WTC11 (cell line): ENCODE measurements at regions not wholly inside any gene's neighbourhood (a gene's known extent, or its start where the extent isn't known, plus 50 kb on each side); places are given as distances from the start of the nearest gene placed in this dataset.
"Not testable (repeated sequence)": the region's sequence is repeated elsewhere in the genome, so short reads cannot be mapped to it uniquely, and the experiment has no call there.

Experiments
- CREB1 ChIP-seq: sonication (generic); formaldehyde crosslinking; IDR thresholded peaks from 2 replicates; pipeline ENCODE4 v1.8.0; 2023; ENCODE audit warnings: mild to moderate bottlenecking, missing genetic modification reagents
- CREM ChIP-seq: sonication (generic); formaldehyde crosslinking; IDR thresholded peaks from 2 replicates; pipeline ENCODE4 v1.8.1; 2022; ENCODE audit warnings: mild to moderate bottlenecking, missing genetic modification reagents, moderate library complexity
- FOXP1 ChIP-seq: sonication (generic); formaldehyde crosslinking; IDR thresholded peaks from 2 replicates; pipeline ENCODE4 v1.8.0; 2022; ENCODE audit warnings: missing genetic modification reagents, mild to moderate bottlenecking, moderate library complexity, borderline replicate concordance
- GABPB1 ChIP-seq: sonication (generic); formaldehyde crosslinking; IDR thresholded peaks from 2 replicates; pipeline ENCODE4 v1.8.1; 2023; ENCODE audit warnings: mild to moderate bottlenecking, missing genetic modification reagents
- TF ChIP-seq, protein P1 (sequence below): sonication (generic); formaldehyde crosslinking; IDR thresholded peaks from 2 replicates; pipeline ENCODE4 v1.8.0; 2022; ENCODE audit warnings: mild to moderate bottlenecking, missing genetic modification reagents
- TF ChIP-seq, protein P2 (sequence below): fragments of 200-600 bp; IDR thresholded peaks from 2 replicates; pipeline ENCODE4 v1.8.0; 2022; ENCODE audit warnings: antibody characterized with exemption

DNA sequence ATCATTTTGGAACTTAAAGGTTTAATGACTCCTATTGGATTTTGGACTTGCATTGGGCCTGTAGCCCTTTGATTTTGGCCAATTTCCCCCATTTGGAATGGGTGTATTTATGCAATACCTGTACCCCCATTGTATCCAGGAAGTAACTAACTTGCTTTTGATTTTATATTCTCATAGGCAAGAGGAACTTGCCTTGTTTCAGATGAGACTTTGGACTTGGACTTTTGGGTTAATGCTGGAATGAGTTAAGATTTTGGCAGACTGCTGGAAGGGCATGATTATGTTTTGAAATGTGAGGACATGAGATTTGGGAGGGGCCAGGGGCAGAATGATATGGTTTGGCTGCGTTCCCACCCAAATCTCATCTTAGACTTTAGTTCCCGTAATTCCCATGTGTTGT, 192.0 kb upstream of the B3GALT2 start:
- not testable (repeated sequence) for TF ChIP-seq CREM (CRISPR knock-in tag); FOXP1 (CRISPR knock-in tag); GABPB1; CREB1 (CRISPR knock-in tag)
- TF ChIP-seq, protein P1, sequence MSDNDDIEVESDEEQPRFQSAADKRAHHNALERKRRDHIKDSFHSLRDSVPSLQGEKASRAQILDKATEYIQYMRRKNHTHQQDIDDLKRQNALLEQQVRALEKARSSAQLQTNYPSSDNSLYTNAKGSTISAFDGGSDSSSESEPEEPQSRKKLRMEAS (CRISPR knock-in tag), result not testable (repeated sequence)
- TF ChIP-seq, protein P2, sequence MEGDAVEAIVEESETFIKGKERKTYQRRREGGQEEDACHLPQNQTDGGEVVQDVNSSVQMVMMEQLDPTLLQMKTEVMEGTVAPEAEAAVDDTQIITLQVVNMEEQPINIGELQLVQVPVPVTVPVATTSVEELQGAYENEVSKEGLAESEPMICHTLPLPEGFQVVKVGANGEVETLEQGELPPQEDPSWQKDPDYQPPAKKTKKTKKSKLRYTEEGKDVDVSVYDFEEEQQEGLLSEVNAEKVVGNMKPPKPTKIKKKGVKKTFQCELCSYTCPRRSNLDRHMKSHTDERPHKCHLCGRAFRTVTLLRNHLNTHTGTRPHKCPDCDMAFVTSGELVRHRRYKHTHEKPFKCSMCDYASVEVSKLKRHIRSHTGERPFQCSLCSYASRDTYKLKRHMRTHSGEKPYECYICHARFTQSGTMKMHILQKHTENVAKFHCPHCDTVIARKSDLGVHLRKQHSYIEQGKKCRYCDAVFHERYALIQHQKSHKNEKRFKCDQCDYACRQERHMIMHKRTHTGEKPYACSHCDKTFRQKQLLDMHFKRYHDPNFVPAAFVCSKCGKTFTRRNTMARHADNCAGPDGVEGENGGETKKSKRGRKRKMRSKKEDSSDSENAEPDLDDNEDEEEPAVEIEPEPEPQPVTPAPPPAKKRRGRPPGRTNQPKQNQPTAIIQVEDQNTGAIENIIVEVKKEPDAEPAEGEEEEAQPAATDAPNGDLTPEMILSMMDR, result not testable (repeated sequence)
